HEK293 (cell line): ENCODE measurements at regions not wholly inside any gene's neighbourhood (a gene's known extent, or its start where the extent isn't known, plus 50 kb on each side); places are given as distances from the start of the nearest gene placed in this dataset.

Source experiments
- CTCF ChIA-PET: fragments of 350-600 bp; formaldehyde crosslinking; extraction: SDS; loops from one replicate; lab custom pipeline; 2021; ENCODE audit warnings: antibody characterized with exemption; lab: Yijun Ruan, JAX
- POLR2A ChIA-PET: fragments of 300-600 bp; formaldehyde crosslinking; extraction: SDS; loops from one replicate; lab custom pipeline; 2020; ENCODE audit warnings: antibody characterized with exemption, inconsistent platforms; lab: Yijun Ruan, JAX
- H3K27ac ChIP-seq: fragments of 200-500 bp; sonication (Bioruptor generic); 2 replicates; pipeline ENCODE4 v1.5.1; 2014; ENCODE audit warnings: low read depth, low read length, control low read depth, inconsistent platforms; ENCODE audit errors: extremely low read depth
- H3K36me3 ChIP-seq, 2 experiments: fragments of 200-500 bp in 1 of 2; sonication (Bioruptor generic) in 1 of 2; 1 replicate in 1 of 2; 2 replicates in 1 of 2; pipeline ENCODE4 v1.5.1; 2014 to 2017; ENCODE audit warnings: inconsistent platforms in 2 of 2, low read length in 2 of 2; ENCODE audit not compliant: control insufficient read depth in 2 of 2, insufficient read depth in 1 of 2
- H3K4me1 ChIP-seq: fragments of 200-500 bp; sonication (Bioruptor generic); 2 replicates; pipeline ENCODE4 v1.5.1; 2014; ENCODE audit warnings: mild to moderate bottlenecking, low read length, inconsistent platforms; ENCODE audit not compliant: control insufficient read depth, insufficient read depth
- H3K4me3 ChIP-seq: 2 replicates; pipeline ENCODE4 v1.5.1; 2011; ENCODE audit warnings: low read depth, mild to moderate bottlenecking, control low read depth, low read length, moderate library complexity
- H3K9me3 ChIP-seq: fragments of 200-500 bp; sonication (Bioruptor generic); 2 replicates; pipeline ENCODE4 v1.5.1; 2014; ENCODE audit warnings: low read depth, low read length, inconsistent platforms; ENCODE audit not compliant: control insufficient read depth, insufficient read depth
- GLIS1 ChIP-seq: fragments of 450-650 bp; formaldehyde crosslinking; IDR thresholded peaks from 2 replicates; pipeline ENCODE4 v1.5.1; 2016; ENCODE audit warnings: missing biosample characterization, missing genetic modification characterization
- SETDB1 ChIP-seq: IDR thresholded peaks from one replicate; pipeline ENCODE4 v1.6.1; 2017; ENCODE audit warnings: mild to moderate bottlenecking, low read length, moderate library complexity, mixed read lengths; ENCODE audit not compliant: insufficient read length
- YY1 ChIP-seq: fragments of 450-650 bp; formaldehyde crosslinking; IDR thresholded peaks from 2 replicates; pipeline ENCODE4 v1.5.1; 2018; ENCODE audit warnings: missing biosample characterization, missing genetic modification characterization
- ZBTB21 ChIP-seq: fragments of 450-650 bp; formaldehyde crosslinking; IDR thresholded peaks from 2 replicates; pipeline ENCODE4 v1.5.1; 2017; ENCODE audit warnings: missing biosample characterization, missing genetic modification characterization
- ZNF202 ChIP-seq: fragments of 450-650 bp; formaldehyde crosslinking; IDR thresholded peaks from 2 replicates; pipeline ENCODE4 v1.5.1; 2016; ENCODE audit warnings: missing biosample characterization, missing genetic modification characterization, borderline replicate concordance
- ZNF433 ChIP-seq: fragments of 450-650 bp; formaldehyde crosslinking; IDR thresholded peaks from 2 replicates; pipeline ENCODE4 v1.5.1; 2016; ENCODE audit warnings: missing biosample characterization, missing genetic modification characterization, low read depth
- ZNF473 ChIP-seq: fragments of 450-650 bp; formaldehyde crosslinking; IDR thresholded peaks from 2 replicates; pipeline ENCODE4 v1.5.1; 2017; ENCODE audit warnings: missing biosample characterization, missing genetic modification characterization
- ZNF549 ChIP-seq: fragments of 450-650 bp; IDR thresholded peaks from 2 replicates; pipeline ENCODE4 v1.5.1; 2018; ENCODE audit warnings: missing biosample characterization, missing genetic modification characterization, mild to moderate bottlenecking, inconsistent platforms, moderate library complexity
- ZNF561 ChIP-seq: fragments of 450-650 bp; IDR thresholded peaks from 2 replicates; pipeline ENCODE4 v1.5.1; 2018; ENCODE audit warnings: missing biosample characterization, missing genetic modification characterization, borderline replicate concordance
- ZNF600 ChIP-seq: fragments of 450-650 bp; formaldehyde crosslinking; IDR thresholded peaks from 2 replicates; pipeline ENCODE4 v1.5.1; 2016; ENCODE audit warnings: missing biosample characterization, missing genetic modification characterization
- ZNF624 ChIP-seq: fragments of 450-650 bp; formaldehyde crosslinking; IDR thresholded peaks from 2 replicates; pipeline ENCODE4 v1.5.1; 2017; ENCODE audit warnings: missing biosample characterization, missing genetic modification characterization
- ZNF707 ChIP-seq: fragments of 450-650 bp; formaldehyde crosslinking; IDR thresholded peaks from 2 replicates; pipeline ENCODE4 v1.5.1; 2016; ENCODE audit warnings: missing biosample characterization, missing genetic modification characterization
- ZNF791 ChIP-seq: fragments of 450-650 bp; formaldehyde crosslinking; IDR thresholded peaks from 2 replicates; pipeline ENCODE4 v1.5.1; 2016; ENCODE audit warnings: missing biosample characterization, missing genetic modification characterization
- TF ChIP-seq, protein P1 (sequence below): fragments of 450-650 bp; formaldehyde crosslinking; IDR thresholded peaks from 2 replicates; pipeline ENCODE4 v1.5.1; 2016; ENCODE audit warnings: missing biosample characterization, missing genetic modification characterization
- TF ChIP-seq, protein P2 (sequence below): fragments of 450-650 bp; formaldehyde crosslinking; IDR thresholded peaks from 2 replicates; pipeline ENCODE4 v1.5.1; 2017; ENCODE audit warnings: missing biosample characterization, missing genetic modification characterization
- TF ChIP-seq, protein P3 (sequence below): fragments of 450-650 bp; formaldehyde crosslinking; IDR thresholded peaks from 2 replicates; pipeline ENCODE4 v1.5.1; 2017; ENCODE audit warnings: missing biosample characterization, missing genetic modification characterization
- TF ChIP-seq, protein P4 (sequence below): fragments of 450-650 bp; formaldehyde crosslinking; conservative IDR thresholded peaks from 2 replicates; pipeline ENCODE4 v1.5.1; 2016; ENCODE audit warnings: low read depth, missing biosample characterization, missing genetic modification characterization
- TF ChIP-seq, protein P5 (sequence below): fragments of 450-650 bp; formaldehyde crosslinking; IDR thresholded peaks from 2 replicates; pipeline ENCODE4 v1.5.1; 2016; ENCODE audit warnings: missing biosample characterization, missing genetic modification characterization, borderline replicate concordance
- TF ChIP-seq, protein P6 (sequence below): fragments of 450-650 bp; formaldehyde crosslinking; IDR thresholded peaks from 2 replicates; pipeline ENCODE4 v1.5.1; 2016; ENCODE audit warnings: missing biosample characterization, missing genetic modification characterization

DNA sequence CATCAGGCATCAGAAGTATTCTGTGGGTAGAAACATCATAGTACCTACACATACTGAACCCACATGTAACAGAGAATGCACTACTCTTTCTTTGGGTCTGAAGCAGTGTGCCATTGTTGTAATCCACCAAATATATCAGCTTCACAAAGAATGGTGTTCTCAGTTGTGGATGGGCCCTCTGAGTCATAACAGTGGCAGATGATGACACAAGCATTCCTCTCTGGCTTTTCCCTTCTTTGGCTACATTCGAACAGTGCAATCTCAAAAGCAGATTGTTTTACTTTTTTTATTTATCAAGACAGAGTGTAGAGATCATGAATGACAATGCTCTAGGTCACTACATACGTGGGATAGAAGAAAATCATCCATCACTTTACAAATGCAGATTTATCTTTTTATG is 247.2 kb upstream of the EPHA5 start:
- H3K9me3 ChIP-seq, result no peaks in the 10 kb centered on the region
- ChIA-PET CTCF (no interaction called here), POLR2A (no interaction called here)
- no peaks in the 10 kb centered on the region for H3K4me1 ChIP-seq
- TF ChIP-seq, protein P1, sequence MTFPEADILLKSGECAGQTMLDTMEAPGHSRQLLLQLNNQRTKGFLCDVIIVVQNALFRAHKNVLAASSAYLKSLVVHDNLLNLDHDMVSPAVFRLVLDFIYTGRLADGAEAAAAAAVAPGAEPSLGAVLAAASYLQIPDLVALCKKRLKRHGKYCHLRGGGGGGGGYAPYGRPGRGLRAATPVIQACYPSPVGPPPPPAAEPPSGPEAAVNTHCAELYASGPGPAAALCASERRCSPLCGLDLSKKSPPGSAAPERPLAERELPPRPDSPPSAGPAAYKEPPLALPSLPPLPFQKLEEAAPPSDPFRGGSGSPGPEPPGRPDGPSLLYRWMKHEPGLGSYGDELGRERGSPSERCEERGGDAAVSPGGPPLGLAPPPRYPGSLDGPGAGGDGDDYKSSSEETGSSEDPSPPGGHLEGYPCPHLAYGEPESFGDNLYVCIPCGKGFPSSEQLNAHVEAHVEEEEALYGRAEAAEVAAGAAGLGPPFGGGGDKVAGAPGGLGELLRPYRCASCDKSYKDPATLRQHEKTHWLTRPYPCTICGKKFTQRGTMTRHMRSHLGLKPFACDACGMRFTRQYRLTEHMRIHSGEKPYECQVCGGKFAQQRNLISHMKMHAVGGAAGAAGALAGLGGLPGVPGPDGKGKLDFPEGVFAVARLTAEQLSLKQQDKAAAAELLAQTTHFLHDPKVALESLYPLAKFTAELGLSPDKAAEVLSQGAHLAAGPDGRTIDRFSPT (tag by site-specific recombination), result no peak
- TF ChIP-seq GLIS1 (tag by site-specific recombination), result no peak
- TF ChIP-seq ZNF561 (tag by site-specific recombination), result no peak
- TF ChIP-seq, protein P2, sequence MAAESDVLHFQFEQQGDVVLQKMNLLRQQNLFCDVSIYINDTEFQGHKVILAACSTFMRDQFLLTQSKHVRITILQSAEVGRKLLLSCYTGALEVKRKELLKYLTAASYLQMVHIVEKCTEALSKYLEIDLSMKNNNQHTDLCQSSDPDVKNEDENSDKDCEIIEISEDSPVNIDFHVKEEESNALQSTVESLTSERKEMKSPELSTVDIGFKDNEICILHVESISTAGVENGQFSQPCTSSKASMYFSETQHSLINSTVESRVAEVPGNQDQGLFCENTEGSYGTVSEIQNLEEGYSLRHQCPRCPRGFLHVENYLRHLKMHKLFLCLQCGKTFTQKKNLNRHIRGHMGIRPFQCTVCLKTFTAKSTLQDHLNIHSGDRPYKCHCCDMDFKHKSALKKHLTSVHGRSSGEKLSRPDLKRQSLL (tag by site-specific recombination), result no peak
- H3K27ac ChIP-seq, result no peak overlapping the region
- no peak overlapping the region for H3K4me3 ChIP-seq
- H3K36me3 ChIP-seq, result no peaks in the 10 kb centered on the region

DNA sequence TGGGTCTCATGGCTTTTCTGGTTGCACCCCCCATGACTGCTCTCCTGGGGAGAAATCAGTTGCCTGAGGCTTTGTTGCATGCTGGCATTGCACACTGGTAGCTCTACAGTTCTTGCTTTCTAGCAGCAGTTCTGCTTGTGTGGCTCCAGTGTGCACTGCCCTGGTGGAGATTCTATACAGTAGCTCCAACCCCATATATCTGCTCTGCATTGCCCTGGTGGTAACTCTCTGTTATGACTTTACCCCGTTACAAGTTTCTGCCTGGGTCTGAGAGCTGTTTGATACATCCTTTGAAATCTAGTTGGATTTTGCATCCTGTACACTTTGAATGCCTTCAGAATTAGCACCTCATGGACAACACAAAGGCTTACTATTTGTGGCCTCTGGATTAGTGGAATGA is 241.4 kb upstream of the EPHA5 start:
- H3K9me3 ChIP-seq, result no peaks in the 10 kb centered on the region
- TF ChIP-seq ZNF791 (tag by site-specific recombination) (no peak), ZNF202 (tag by site-specific recombination) (no peak), ZNF707 (no peak), ZNF624 (no peak), ZBTB21 (no peak), SETDB1 (no peak), ZNF433 (no peak), ZNF473 (tag by site-specific recombination) (no peak), ZNF549 (tag by site-specific recombination) (no peak), ZNF600 (no peak), YY1 (tag by site-specific recombination) (no peak)
- TF ChIP-seq, protein P3, sequence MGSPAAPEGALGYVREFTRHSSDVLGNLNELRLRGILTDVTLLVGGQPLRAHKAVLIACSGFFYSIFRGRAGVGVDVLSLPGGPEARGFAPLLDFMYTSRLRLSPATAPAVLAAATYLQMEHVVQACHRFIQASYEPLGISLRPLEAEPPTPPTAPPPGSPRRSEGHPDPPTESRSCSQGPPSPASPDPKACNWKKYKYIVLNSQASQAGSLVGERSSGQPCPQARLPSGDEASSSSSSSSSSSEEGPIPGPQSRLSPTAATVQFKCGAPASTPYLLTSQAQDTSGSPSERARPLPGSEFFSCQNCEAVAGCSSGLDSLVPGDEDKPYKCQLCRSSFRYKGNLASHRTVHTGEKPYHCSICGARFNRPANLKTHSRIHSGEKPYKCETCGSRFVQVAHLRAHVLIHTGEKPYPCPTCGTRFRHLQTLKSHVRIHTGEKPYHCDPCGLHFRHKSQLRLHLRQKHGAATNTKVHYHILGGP (tag by site-specific recombination), result no peak
- TF ChIP-seq, protein P4, sequence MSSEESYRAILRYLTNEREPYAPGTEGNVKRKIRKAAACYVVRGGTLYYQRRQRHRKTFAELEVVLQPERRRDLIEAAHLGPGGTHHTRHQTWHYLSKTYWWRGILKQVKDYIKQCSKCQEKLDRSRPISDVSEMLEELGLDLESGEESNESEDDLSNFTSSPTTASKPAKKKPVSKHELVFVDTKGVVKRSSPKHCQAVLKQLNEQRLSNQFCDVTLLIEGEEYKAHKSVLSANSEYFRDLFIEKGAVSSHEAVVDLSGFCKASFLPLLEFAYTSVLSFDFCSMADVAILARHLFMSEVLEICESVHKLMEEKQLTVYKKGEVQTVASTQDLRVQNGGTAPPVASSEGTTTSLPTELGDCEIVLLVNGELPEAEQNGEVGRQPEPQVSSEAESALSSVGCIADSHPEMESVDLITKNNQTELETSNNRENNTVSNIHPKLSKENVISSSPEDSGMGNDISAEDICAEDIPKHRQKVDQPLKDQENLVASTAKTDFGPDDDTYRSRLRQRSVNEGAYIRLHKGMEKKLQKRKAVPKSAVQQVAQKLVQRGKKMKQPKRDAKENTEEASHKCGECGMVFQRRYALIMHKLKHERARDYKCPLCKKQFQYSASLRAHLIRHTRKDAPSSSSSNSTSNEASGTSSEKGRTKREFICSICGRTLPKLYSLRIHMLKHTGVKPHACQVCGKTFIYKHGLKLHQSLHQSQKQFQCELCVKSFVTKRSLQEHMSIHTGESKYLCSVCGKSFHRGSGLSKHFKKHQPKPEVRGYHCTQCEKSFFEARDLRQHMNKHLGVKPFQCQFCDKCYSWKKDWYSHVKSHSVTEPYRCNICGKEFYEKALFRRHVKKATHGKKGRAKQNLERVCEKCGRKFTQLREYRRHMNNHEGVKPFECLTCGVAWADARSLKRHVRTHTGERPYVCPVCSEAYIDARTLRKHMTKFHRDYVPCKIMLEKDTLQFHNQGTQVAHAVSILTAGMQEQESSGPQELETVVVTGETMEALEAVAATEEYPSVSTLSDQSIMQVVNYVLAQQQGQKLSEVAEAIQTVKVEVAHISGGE (tag by site-specific recombination), result no peak
- TF ChIP-seq, protein P5, sequence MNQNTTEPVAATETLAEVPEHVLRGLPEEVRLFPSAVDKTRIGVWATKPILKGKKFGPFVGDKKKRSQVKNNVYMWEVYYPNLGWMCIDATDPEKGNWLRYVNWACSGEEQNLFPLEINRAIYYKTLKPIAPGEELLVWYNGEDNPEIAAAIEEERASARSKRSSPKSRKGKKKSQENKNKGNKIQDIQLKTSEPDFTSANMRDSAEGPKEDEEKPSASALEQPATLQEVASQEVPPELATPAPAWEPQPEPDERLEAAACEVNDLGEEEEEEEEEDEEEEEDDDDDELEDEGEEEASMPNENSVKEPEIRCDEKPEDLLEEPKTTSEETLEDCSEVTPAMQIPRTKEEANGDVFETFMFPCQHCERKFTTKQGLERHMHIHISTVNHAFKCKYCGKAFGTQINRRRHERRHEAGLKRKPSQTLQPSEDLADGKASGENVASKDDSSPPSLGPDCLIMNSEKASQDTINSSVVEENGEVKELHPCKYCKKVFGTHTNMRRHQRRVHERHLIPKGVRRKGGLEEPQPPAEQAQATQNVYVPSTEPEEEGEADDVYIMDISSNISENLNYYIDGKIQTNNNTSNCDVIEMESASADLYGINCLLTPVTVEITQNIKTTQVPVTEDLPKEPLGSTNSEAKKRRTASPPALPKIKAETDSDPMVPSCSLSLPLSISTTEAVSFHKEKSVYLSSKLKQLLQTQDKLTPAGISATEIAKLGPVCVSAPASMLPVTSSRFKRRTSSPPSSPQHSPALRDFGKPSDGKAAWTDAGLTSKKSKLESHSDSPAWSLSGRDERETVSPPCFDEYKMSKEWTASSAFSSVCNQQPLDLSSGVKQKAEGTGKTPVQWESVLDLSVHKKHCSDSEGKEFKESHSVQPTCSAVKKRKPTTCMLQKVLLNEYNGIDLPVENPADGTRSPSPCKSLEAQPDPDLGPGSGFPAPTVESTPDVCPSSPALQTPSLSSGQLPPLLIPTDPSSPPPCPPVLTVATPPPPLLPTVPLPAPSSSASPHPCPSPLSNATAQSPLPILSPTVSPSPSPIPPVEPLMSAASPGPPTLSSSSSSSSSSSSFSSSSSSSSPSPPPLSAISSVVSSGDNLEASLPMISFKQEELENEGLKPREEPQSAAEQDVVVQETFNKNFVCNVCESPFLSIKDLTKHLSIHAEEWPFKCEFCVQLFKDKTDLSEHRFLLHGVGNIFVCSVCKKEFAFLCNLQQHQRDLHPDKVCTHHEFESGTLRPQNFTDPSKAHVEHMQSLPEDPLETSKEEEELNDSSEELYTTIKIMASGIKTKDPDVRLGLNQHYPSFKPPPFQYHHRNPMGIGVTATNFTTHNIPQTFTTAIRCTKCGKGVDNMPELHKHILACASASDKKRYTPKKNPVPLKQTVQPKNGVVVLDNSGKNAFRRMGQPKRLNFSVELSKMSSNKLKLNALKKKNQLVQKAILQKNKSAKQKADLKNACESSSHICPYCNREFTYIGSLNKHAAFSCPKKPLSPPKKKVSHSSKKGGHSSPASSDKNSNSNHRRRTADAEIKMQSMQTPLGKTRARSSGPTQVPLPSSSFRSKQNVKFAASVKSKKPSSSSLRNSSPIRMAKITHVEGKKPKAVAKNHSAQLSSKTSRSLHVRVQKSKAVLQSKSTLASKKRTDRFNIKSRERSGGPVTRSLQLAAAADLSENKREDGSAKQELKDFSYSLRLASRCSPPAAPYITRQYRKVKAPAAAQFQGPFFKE, result no peak
- TF ChIP-seq, protein P6, sequence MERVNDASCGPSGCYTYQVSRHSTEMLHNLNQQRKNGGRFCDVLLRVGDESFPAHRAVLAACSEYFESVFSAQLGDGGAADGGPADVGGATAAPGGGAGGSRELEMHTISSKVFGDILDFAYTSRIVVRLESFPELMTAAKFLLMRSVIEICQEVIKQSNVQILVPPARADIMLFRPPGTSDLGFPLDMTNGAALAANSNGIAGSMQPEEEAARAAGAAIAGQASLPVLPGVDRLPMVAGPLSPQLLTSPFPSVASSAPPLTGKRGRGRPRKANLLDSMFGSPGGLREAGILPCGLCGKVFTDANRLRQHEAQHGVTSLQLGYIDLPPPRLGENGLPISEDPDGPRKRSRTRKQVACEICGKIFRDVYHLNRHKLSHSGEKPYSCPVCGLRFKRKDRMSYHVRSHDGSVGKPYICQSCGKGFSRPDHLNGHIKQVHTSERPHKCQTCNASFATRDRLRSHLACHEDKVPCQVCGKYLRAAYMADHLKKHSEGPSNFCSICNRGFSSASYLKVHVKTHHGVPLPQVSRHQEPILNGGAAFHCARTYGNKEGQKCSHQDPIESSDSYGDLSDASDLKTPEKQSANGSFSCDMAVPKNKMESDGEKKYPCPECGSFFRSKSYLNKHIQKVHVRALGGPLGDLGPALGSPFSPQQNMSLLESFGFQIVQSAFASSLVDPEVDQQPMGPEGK (tag by site-specific recombination), result no peak
- TF ChIP-seq, all 188 proteins: peak for 0
- no peaks in the 10 kb centered on the region for H3K36me3 ChIP-seq
- CTCF ChIA-PET, result no interaction called here
- H3K27ac ChIP-seq, result no peak overlapping the region
- POLR2A ChIA-PET, result no interaction called here
- H3K4me3 ChIP-seq, result no peak overlapping the region
- H3K4me1 ChIP-seq, result no peaks in the 10 kb centered on the region
